PC-9 (cell line): ENCODE measurements at regions not wholly inside any gene's neighbourhood (a gene's known extent, or its start where the extent isn't known, plus 50 kb on each side); places are given as distances from the start of the nearest gene placed in this dataset.

Experiments used
- EZH2 ChIP-seq: fragments of 200-600 bp; sonication (generic); IDR thresholded peaks from 2 replicates; pipeline ENCODE4 v1.8.0; 2017; ENCODE audit warnings: antibody characterized with exemption, low read depth
- TF ChIP-seq, protein P1 (sequence below): fragments of 200-600 bp; sonication (generic); conservative IDR thresholded peaks from 2 replicates; pipeline ENCODE4 v1.6.1; 2017; ENCODE audit warnings: mixed run types, antibody characterized with exemption, mild to moderate bottlenecking, moderate library complexity

DNA sequence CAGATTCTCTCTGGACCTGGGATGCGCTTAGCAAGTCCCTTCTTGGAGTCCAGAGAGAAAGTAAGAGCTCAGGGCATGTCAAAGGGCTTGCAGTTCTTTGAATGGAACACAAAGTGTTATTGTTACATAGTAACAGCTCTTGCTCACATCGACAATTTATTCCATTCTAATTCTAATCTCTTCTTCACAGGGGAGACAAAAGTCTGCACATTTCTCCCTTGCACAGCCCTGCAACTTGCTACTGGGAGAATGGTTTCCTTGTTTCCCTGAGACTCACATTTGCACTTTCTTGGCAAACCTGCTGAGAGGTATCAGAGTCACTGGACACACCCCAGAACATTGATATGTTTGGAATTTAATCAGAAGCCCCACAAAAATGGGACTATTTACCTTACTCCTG lies 209.9 kb upstream of the IGF1 start:
- TF ChIP-seq, protein P1, sequence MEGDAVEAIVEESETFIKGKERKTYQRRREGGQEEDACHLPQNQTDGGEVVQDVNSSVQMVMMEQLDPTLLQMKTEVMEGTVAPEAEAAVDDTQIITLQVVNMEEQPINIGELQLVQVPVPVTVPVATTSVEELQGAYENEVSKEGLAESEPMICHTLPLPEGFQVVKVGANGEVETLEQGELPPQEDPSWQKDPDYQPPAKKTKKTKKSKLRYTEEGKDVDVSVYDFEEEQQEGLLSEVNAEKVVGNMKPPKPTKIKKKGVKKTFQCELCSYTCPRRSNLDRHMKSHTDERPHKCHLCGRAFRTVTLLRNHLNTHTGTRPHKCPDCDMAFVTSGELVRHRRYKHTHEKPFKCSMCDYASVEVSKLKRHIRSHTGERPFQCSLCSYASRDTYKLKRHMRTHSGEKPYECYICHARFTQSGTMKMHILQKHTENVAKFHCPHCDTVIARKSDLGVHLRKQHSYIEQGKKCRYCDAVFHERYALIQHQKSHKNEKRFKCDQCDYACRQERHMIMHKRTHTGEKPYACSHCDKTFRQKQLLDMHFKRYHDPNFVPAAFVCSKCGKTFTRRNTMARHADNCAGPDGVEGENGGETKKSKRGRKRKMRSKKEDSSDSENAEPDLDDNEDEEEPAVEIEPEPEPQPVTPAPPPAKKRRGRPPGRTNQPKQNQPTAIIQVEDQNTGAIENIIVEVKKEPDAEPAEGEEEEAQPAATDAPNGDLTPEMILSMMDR: no peak
- no peak for TF ChIP-seq EZH2
